A549 (cell line): ENCODE measurements at regions not wholly inside any gene's neighbourhood (a gene's known extent, or its start where the extent isn't known, plus 50 kb on each side); places are given as distances from the start of the nearest gene placed in this dataset.

Experiments used
- ATAC-seq, 2 experiments: fragments of 200-7000 bp in 1 of 2; fragments of >200 bp in 1 of 2; cut with Nextera tagmentation in 1 of 2; cut with Tn5 transposase in 1 of 2; 3 replicates each; pipeline versions ENCODE4 v1.8.0 to v1.9.1; 2018 to 2020; ENCODE audit warnings: mild to moderate bottlenecking in 1 of 2, moderate library complexity in 1 of 2
- CTCF ChIA-PET: fragments of 300-600 bp; sonication (Branson Sonifier 250); formaldehyde crosslinking; extraction: SDS; loops from one replicate; lab custom pipeline; 2021; ENCODE audit warnings: antibody characterized with exemption, inconsistent platforms; lab: Yijun Ruan, JAX
- POLR2A ChIA-PET: fragments of 350-600 bp; formaldehyde crosslinking; extraction: SDS; loops from one replicate; lab custom pipeline; 2021; ENCODE audit warnings: antibody characterized with exemption, inconsistent platforms; lab: Yijun Ruan, JAX
- DNase-seq, 2 experiments: peaks; one replicate each; pipeline versions ENCODE4 v3.0.0 to v3.0.0-alpha.2; 2011 to 2016; ENCODE audit warnings: low read depth in 1 of 2, low spot score in 1 of 2
- FAIRE-seq: peaks from 2 replicates; lab custom pipeline; 2011; peaks lifted over from hg19 to GRCh38; lab: Jason Lieb, UNC
- H3K27ac ChIP-seq, 2 experiments: fragments of >200 bp; sonication (Bioruptor Twin); formaldehyde crosslinking; 3 replicates each; pipeline ENCODE4 v1.5.1; 2016 to 2017
- H3K4me1 ChIP-seq: fragments of >200 bp; sonication (Bioruptor Twin); formaldehyde crosslinking; 3 replicates; pipeline ENCODE4 v1.6.1; 2016
- H3K4me2 ChIP-seq: fragments of >200 bp; sonication (Bioruptor Twin); formaldehyde crosslinking; 3 replicates; pipeline ENCODE4 v1.6.1; 2016
- H3K4me3 ChIP-seq: fragments of >200 bp; sonication (Bioruptor Twin); formaldehyde crosslinking; 3 replicates; pipeline ENCODE4 v1.5.1; 2016
- H3K9me3 ChIP-seq: fragments of >200 bp; sonication (Bioruptor Twin); formaldehyde crosslinking; 3 replicates; pipeline ENCODE4 v1.6.1; 2016
- ATOH8 ChIP-seq: fragments of 250-450 bp; sonication (Bioruptor Pico); IDR thresholded peaks from 2 replicates; pipeline ENCODE4 v1.5.0; 2020; ENCODE audit warnings: low read depth, mild to moderate bottlenecking, moderate library complexity
- BCL3 ChIP-seq: fragments of >200 bp; sonication (Bioruptor Twin); formaldehyde crosslinking; IDR thresholded peaks from 3 replicates; pipeline ENCODE4 v1.6.1; 2016
- BHLHE40 ChIP-seq: IDR thresholded peaks from 2 replicates; pipeline ENCODE4 v1.6.1; 2012; ENCODE audit warnings: low read depth, low read length, inconsistent platforms
- CBX8 ChIP-seq: fragments of 200-600 bp; sonication (generic); IDR thresholded peaks from 2 replicates; pipeline ENCODE4 v1.6.1; 2016
- CEBPB ChIP-seq, 2 experiments: fragments of >200 bp in 1 of 2; sonication (Bioruptor Twin) in 1 of 2; formaldehyde crosslinking in 1 of 2; IDR thresholded peaks; 2 replicates each; pipeline ENCODE4 v1.6.1; 2012 to 2016
- FOSL2 ChIP-seq, 2 experiments: fragments of 450-650 bp in 1 of 2; fragments of >200 bp in 1 of 2; sonication (Bioruptor Twin) in 1 of 2; formaldehyde crosslinking; IDR thresholded peaks; 2 replicates each; pipeline versions ENCODE4 v1.5.0 to v1.6.1; 2016 to 2020; ENCODE audit warnings: mild to moderate bottlenecking in 1 of 2, moderate library complexity in 1 of 2
- HDAC2 ChIP-seq: fragments of 200-600 bp; sonication (generic); IDR thresholded peaks from 2 replicates; pipeline ENCODE4 v1.6.1; 2016
- HMGXB4 ChIP-seq: fragments of 250-450 bp; sonication (Bioruptor Pico); IDR thresholded peaks from 2 replicates; pipeline ENCODE4 v1.5.0; 2021; ENCODE audit warnings: mild to moderate bottlenecking, moderate library complexity, borderline replicate concordance
- HOXB13 ChIP-seq: fragments of 250-450 bp; sonication (Bioruptor Pico); IDR thresholded peaks from 2 replicates; pipeline ENCODE4 v1.5.0; 2020; ENCODE audit warnings: low read depth, mild to moderate bottlenecking, moderate library complexity
- JUNB ChIP-seq: fragments of >200 bp; sonication (Bioruptor Twin); formaldehyde crosslinking; IDR thresholded peaks from 2 replicates; pipeline ENCODE4 v1.6.1; 2016
- KDM1A ChIP-seq: fragments of 200-600 bp; sonication (generic); IDR thresholded peaks from 2 replicates; pipeline ENCODE4 v1.6.1; 2016; ENCODE audit warnings: low read depth, mild to moderate bottlenecking
- KDM5A ChIP-seq: fragments of 200-600 bp; sonication (generic); IDR thresholded peaks from 2 replicates; pipeline ENCODE4 v1.6.1; 2016; ENCODE audit warnings: antibody characterized with exemption, mild to moderate bottlenecking
- MAFK ChIP-seq: fragments of 450-650 bp; IDR thresholded peaks from 2 replicates; pipeline ENCODE4 v1.6.1; 2014; ENCODE audit not compliant: partially characterized antibody
- PBX3 ChIP-seq: IDR thresholded peaks from 2 replicates; pipeline ENCODE4 v1.6.1; 2012
- PHF8 ChIP-seq: fragments of 200-600 bp; sonication (generic); IDR thresholded peaks from 2 replicates; pipeline ENCODE4 v1.6.1; 2016; ENCODE audit warnings: low read depth, mild to moderate bottlenecking, antibody characterized with exemption, moderate library complexity, borderline replicate concordance
- POLR2A ChIP-seq: IDR thresholded peaks from 2 replicates; pipeline ENCODE4 v1.6.1; 2012; ENCODE audit warnings: mild to moderate bottlenecking, low read length
- POLR2AphosphoS2 ChIP-seq: conservative IDR thresholded peaks from 2 replicates; pipeline ENCODE4 v1.6.1; 2012; ENCODE audit warnings: low read length, improper control_type of control experiment, inconsistent platforms
- RAD21 ChIP-seq, 2 experiments: fragments of >200 bp in 1 of 2; sonication (Bioruptor Twin) in 1 of 2; formaldehyde crosslinking in 1 of 2; IDR thresholded peaks in 1 of 2; conservative IDR thresholded peaks in 1 of 2; 2 replicates in 1 of 2; 3 replicates in 1 of 2; pipeline ENCODE4 v1.6.1; 2012 to 2018; ENCODE audit warnings: inconsistent platforms in 1 of 2
- TP53 ChIP-seq: fragments of 250-450 bp; sonication (Bioruptor Pico); IDR thresholded peaks from 2 replicates; pipeline ENCODE4 v1.5.0; 2021; ENCODE audit warnings: mild to moderate bottlenecking, moderate library complexity
- USF2 ChIP-seq: fragments of 450-650 bp; IDR thresholded peaks from 2 replicates; pipeline ENCODE4 v1.6.1; 2014; ENCODE audit warnings: antibody characterized with exemption
- ZFP36 ChIP-seq: fragments of 450-650 bp; IDR thresholded peaks from 2 replicates; pipeline ENCODE4 v1.6.1; 2014; ENCODE audit warnings: borderline replicate concordance; ENCODE audit not compliant: partially characterized antibody
- ZSCAN20 ChIP-seq: fragments of 250-450 bp; sonication (Bioruptor Pico); IDR thresholded peaks from 2 replicates; pipeline ENCODE4 v1.8.0; 2022; ENCODE audit warnings: mild to moderate bottlenecking, moderate library complexity
- WGBS: methylation state at CpG from one replicate; pipeline ENCODE4 v1.1.6; 2017; ENCODE audit errors: missing lambda C conversion rate; 5-methylcytosine and 5-hydroxymethylcytosine counted together
- TF ChIP-seq, protein P1 (sequence below): IDR thresholded peaks from 2 replicates; pipeline ENCODE4 v1.6.1; 2012
- TF ChIP-seq, protein P2 (sequence below): fragments of >200 bp; sonication (Bioruptor Twin); formaldehyde crosslinking; IDR thresholded peaks from 2 replicates; pipeline ENCODE4 v1.6.1; 2016
- TF ChIP-seq, protein P3 (sequence below): fragments of >200 bp; sonication (Bioruptor Twin); formaldehyde crosslinking; IDR thresholded peaks from 3 replicates; pipeline ENCODE4 v1.5.1; 2016

DNA sequence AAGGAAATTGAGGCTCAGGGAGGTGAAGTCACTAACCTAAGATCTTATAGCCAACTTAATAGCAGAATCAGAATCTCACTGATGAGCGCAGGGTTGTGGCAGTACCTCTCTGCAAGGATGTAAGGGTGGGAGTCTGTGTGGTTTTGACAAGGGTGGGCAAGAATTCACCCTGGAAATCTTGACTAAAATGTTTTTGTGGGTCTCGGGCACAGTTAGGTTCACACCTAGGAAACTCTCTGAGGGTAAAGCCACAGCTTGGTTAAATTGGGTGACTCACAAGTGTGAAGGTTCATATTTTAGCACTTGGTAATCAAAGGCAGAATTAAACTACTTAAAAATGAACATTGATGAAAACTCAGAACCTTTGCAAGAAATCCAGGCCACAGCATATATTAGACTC, 178.2 kb upstream of the EOMES start:
- Histone ChIP-seq H3K27ac (no peak overlapping the region), H3K4me1 (no peaks in the 10 kb centered on the region), H3K4me2 (no peak overlapping the region), H3K4me3 (no peak overlapping the region), H3K9me3 (no peaks in the 10 kb centered on the region)
- TF ChIP-seq KDM1A (no peak), KDM5A (no peak), HDAC2 (no peak), PHF8 (no peak)
- TF ChIP-seq, protein P1, sequence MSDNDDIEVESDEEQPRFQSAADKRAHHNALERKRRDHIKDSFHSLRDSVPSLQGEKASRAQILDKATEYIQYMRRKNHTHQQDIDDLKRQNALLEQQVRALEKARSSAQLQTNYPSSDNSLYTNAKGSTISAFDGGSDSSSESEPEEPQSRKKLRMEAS = no peak
- ATAC-seq = no peak
- FAIRE-seq = no peak
- POLR2A ChIA-PET = no interaction called here
- WGBS = 70% methylated on average over 2 of the region's 2 CpGs
- DNase-seq = no peak
- CTCF ChIA-PET = no interaction called here

DNA sequence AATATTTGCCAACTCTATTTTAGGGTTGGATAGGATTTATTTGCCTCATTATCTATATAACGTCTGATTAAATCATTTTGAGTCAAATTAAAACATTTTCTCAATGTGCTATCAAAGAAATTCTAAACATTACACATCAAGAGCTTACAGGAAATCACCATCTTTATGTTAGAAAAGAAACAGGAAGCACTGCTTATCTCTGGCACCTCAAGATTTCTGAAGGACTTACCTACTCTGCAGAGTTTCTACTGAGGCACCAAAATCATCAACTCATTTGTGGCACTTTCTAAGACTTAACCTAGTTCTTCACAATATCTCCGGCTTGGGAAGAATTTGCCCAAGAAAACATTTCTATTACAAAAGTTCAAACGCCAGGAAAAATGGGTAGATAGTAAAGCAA, 181.3 kb upstream of the EOMES start:
- FAIRE-seq (no peak), ATAC-seq (no peak), DNase-seq (no peak)
- CTCF ChIA-PET = no interaction called here
- Histone ChIP-seq H3K27ac (no peak overlapping the region), H3K4me2 (no peak overlapping the region), H3K4me1 (no peaks in the 10 kb centered on the region), H3K4me3 (no peak overlapping the region), H3K9me3 (no peaks in the 10 kb centered on the region)
- TF ChIP-seq POLR2A = no peak
- TF ChIP-seq MAFK = no peak
- no peak for TF ChIP-seq USF2
- no peak for TF ChIP-seq POLR2AphosphoS2
- TF ChIP-seq HMGXB4 (CRISPR knock-in tag) = no peak
- WGBS = 48% methylated on average over 3 of the region's 3 CpGs
- POLR2A ChIA-PET = no interaction called here

DNA sequence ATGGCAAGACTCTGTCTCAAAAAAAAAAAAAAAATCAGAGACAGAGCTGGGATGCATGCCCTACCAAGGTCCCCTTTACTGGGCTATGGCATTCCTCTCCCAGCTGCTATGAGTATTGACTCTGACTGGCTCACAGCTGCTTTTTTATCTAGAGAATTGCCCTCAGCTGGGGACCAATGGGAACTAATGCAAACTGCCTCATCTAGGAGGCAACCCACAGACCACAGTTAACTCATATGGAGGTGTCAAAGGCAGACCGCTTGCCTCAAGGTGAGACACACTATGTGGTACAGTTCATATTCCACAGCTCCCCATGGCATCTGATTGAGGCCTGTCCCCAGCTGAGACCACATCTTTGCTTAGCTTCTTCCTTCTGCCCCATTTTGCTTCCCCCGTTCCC, 183.5 kb upstream of the EOMES start:
- ATAC-seq (no peak), FAIRE-seq (no peak)
- H3K4me1 ChIP-seq = no peaks in the 10 kb centered on the region
- no peak overlapping the region for H3K4me2 ChIP-seq
- no peaks in the 10 kb centered on the region for H3K9me3 ChIP-seq
- H3K4me3 ChIP-seq = no peak overlapping the region
- H3K27ac ChIP-seq = no peak overlapping the region
- WGBS = 85% methylated on average over 2 of the region's 2 CpGs
- TF ChIP-seq RAD21 (conservative IDR thresholded peaks at IDR 0.05 in 1 of 2, IDR thresholded peaks at IDR 0.05 in 1 of 2) = no peak
- TF ChIP-seq CEBPB (IDR thresholded peaks at IDR 0.05) = no peak
- TF ChIP-seq, protein P2, sequence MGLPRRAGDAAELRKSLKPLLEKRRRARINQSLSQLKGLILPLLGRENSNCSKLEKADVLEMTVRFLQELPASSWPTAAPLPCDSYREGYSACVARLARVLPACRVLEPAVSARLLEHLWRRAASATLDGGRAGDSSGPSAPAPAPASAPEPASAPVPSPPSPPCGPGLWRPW = no peak
- TF ChIP-seq BCL3 = no peak
- TF ChIP-seq CBX8 = no peak
- no peak for TF ChIP-seq PBX3
- no peak for TF ChIP-seq MAFK
- TF ChIP-seq, all 56 proteins: peak for 0
- no peak for DNase-seq
- ChIA-PET POLR2A (no interaction called here), CTCF (interaction anchor here (1.1 kb wide), 1 partner anchor 64 kb away, joined by 3 read pairs; no protein-coding TSS in a partner anchor)

- FAIRE-seq (no peak), DNase-seq (no peak), ATAC-seq (no peak)
- no peak overlapping the region for H3K4me3 ChIP-seq
- H3K4me2 ChIP-seq = no peak overlapping the region
- H3K9me3 ChIP-seq = no peaks in the 10 kb centered on the region
- H3K27ac ChIP-seq = no peak overlapping the region
- H3K4me1 ChIP-seq = no peaks in the 10 kb centered on the region
- POLR2A ChIA-PET = no interaction called here
- CTCF ChIA-PET = no interaction called here
- TF ChIP-seq BHLHE40 (no peak), CEBPB (IDR thresholded peaks at IDR 0.05) (no peak), ZFP36 (no peak), JUNB (no peak), ATOH8 (no peak), TP53 (CRISPR knock-in tag) (no peak), ZSCAN20 (CRISPR knock-in tag) (no peak), FOSL2 (IDR thresholded peaks at IDR 0.05) (no peak), FOSL2 (CRISPR knock-in tag; IDR thresholded peaks at IDR 0.05) (no peak), HOXB13 (no peak)
- TF ChIP-seq, protein P3, sequence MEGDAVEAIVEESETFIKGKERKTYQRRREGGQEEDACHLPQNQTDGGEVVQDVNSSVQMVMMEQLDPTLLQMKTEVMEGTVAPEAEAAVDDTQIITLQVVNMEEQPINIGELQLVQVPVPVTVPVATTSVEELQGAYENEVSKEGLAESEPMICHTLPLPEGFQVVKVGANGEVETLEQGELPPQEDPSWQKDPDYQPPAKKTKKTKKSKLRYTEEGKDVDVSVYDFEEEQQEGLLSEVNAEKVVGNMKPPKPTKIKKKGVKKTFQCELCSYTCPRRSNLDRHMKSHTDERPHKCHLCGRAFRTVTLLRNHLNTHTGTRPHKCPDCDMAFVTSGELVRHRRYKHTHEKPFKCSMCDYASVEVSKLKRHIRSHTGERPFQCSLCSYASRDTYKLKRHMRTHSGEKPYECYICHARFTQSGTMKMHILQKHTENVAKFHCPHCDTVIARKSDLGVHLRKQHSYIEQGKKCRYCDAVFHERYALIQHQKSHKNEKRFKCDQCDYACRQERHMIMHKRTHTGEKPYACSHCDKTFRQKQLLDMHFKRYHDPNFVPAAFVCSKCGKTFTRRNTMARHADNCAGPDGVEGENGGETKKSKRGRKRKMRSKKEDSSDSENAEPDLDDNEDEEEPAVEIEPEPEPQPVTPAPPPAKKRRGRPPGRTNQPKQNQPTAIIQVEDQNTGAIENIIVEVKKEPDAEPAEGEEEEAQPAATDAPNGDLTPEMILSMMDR = no peak
These were observed 185.0 kb upstream of the EOMES start for GRCh38 chr3:27907148-27907547.
